WTC11 (cell line): ENCODE measurements at regions not wholly inside any gene's neighbourhood (a gene's known extent, or its start where the extent isn't known, plus 50 kb on each side); places are given as distances from the start of the nearest gene placed in this dataset.

Experiments
- ATAC-seq: fragments of 200-7000 bp; cut with Tn5 transposase; 2 replicates; pipeline ENCODE4 v1.10.0; 2021; ENCODE audit warnings: mild to moderate bottlenecking, moderate library complexity
- CTCF ChIA-PET: fragments of 300-600 bp; sonication (Branson Sonifier 250); formaldehyde crosslinking; loops from one replicate; lab custom pipeline; 2021; ENCODE audit warnings: antibody characterized with exemption; lab: Charles Lee
- POLR2A ChIA-PET: fragments of 350-600 bp; sonication (Branson Sonifier 250); formaldehyde crosslinking; loops from one replicate; lab custom pipeline; 2021; ENCODE audit warnings: antibody characterized with exemption; lab: Charles Lee
- DNase-seq: peaks from one replicate; pipeline ENCODE4 v3.0.0; 2021; ENCODE audit warnings: low spot score
- H3K27ac Mint-ChIP-seq: 2 replicates; pipeline ENCODE4 v1.8.0; 2021; ENCODE audit warnings: mixed read lengths
- H3K27me3 Mint-ChIP-seq: 2 replicates; pipeline ENCODE4 v1.8.0; 2021; ENCODE audit warnings: low read depth, mild to moderate bottlenecking, moderate library complexity, mixed read lengths
- H3K36me3 Mint-ChIP-seq: 2 replicates; pipeline ENCODE4 v1.8.0; 2021; ENCODE audit warnings: mixed read lengths
- H3K4me1 Mint-ChIP-seq: 2 replicates; pipeline ENCODE4 v1.8.0; 2022; ENCODE audit warnings: mixed read lengths
- H3K4me3 Mint-ChIP-seq: 2 replicates; pipeline ENCODE4 v1.8.0; 2021; ENCODE audit warnings: mild to moderate bottlenecking, moderate library complexity, mixed read lengths
- H3K9me3 Mint-ChIP-seq: 2 replicates; pipeline ENCODE4 v1.8.0; 2021; ENCODE audit warnings: mixed read lengths
- ATF1 ChIP-seq: sonication (generic); formaldehyde crosslinking; IDR thresholded peaks from 2 replicates; pipeline ENCODE4 v1.8.1; 2023; ENCODE audit warnings: mild to moderate bottlenecking, moderate library complexity, missing genetic modification reagents
- ELF4 ChIP-seq: sonication (generic); formaldehyde crosslinking; IDR thresholded peaks from 2 replicates; pipeline ENCODE4 v1.8.1; 2022; ENCODE audit warnings: low read depth, mild to moderate bottlenecking, moderate library complexity, missing genetic modification reagents
- EMX1 ChIP-seq: fragments of 250-450 bp; sonication (Bioruptor Pico); IDR thresholded peaks from 2 replicates; pipeline ENCODE4 v1.8.0; 2021; ENCODE audit warnings: mild to moderate bottlenecking
- ESRRA ChIP-seq: sonication (generic); formaldehyde crosslinking; IDR thresholded peaks from 2 replicates; pipeline ENCODE4 v1.8.1; 2022; ENCODE audit warnings: mild to moderate bottlenecking, missing genetic modification reagents, borderline replicate concordance
- ETV6 ChIP-seq: sonication (generic); formaldehyde crosslinking; IDR thresholded peaks from 2 replicates; pipeline ENCODE4 v1.8.1; 2022; ENCODE audit warnings: mild to moderate bottlenecking, missing genetic modification reagents
- FOXK1 ChIP-seq: sonication (generic); formaldehyde crosslinking; IDR thresholded peaks from 2 replicates; pipeline ENCODE4 v1.8.0; 2022; ENCODE audit warnings: mild to moderate bottlenecking, moderate library complexity, missing genetic modification reagents
- FOXP1 ChIP-seq: sonication (generic); formaldehyde crosslinking; IDR thresholded peaks from 2 replicates; pipeline ENCODE4 v1.8.0; 2022; ENCODE audit warnings: missing genetic modification reagents, mild to moderate bottlenecking, moderate library complexity, borderline replicate concordance
- GRHL2 ChIP-seq: fragments of 250-450 bp; sonication (Bioruptor Pico); IDR thresholded peaks from 2 replicates; pipeline ENCODE4 v1.8.0; 2022; ENCODE audit warnings: mild to moderate bottlenecking, moderate library complexity; ENCODE audit not compliant: insufficient replicate concordance, severe bottlenecking
- GTF2I ChIP-seq: fragments of 250-450 bp; sonication (Bioruptor Pico); conservative IDR thresholded peaks from 2 replicates; pipeline ENCODE4 v1.4.0; 2021; ENCODE audit warnings: mild to moderate bottlenecking
- HMGXB4 ChIP-seq: sonication (generic); formaldehyde crosslinking; IDR thresholded peaks from 2 replicates; pipeline ENCODE4 v1.8.1; 2023; ENCODE audit warnings: mild to moderate bottlenecking, moderate library complexity, missing genetic modification reagents
- IRF2 ChIP-seq: sonication (generic); formaldehyde crosslinking; IDR thresholded peaks from 2 replicates; pipeline ENCODE4 v1.8.0; 2022; ENCODE audit warnings: low read depth, missing genetic modification reagents, borderline replicate concordance
- MXD4 ChIP-seq: fragments of 250-450 bp; sonication (Bioruptor Pico); IDR thresholded peaks from 2 replicates; pipeline ENCODE4 v1.8.0; 2021; ENCODE audit warnings: mild to moderate bottlenecking, moderate library complexity, borderline replicate concordance
- NFE2L1 ChIP-seq: sonication (generic); formaldehyde crosslinking; IDR thresholded peaks from 2 replicates; pipeline ENCODE4 v1.8.1; 2023; ENCODE audit warnings: missing genetic modification reagents
- OVOL2 ChIP-seq: fragments of 250-450 bp; sonication (Bioruptor Pico); IDR thresholded peaks from 2 replicates; pipeline ENCODE4 v1.9.0; 2021; ENCODE audit warnings: mild to moderate bottlenecking, borderline replicate concordance
- PRRX2 ChIP-seq: fragments of 250-450 bp; sonication (Bioruptor Pico); IDR thresholded peaks from 2 replicates; pipeline ENCODE4 v1.8.0; 2021; ENCODE audit warnings: mild to moderate bottlenecking
- RELA ChIP-seq: sonication (generic); formaldehyde crosslinking; IDR thresholded peaks from 2 replicates; pipeline ENCODE4 v1.8.1; 2022; ENCODE audit warnings: missing genetic modification reagents, mild to moderate bottlenecking, borderline replicate concordance
- SMAD3 ChIP-seq: sonication (generic); formaldehyde crosslinking; IDR thresholded peaks from 2 replicates; pipeline ENCODE4 v1.8.0; 2022; ENCODE audit warnings: missing genetic modification reagents, mild to moderate bottlenecking, borderline replicate concordance
- SOX15 ChIP-seq: fragments of 250-450 bp; sonication (Bioruptor Pico); IDR thresholded peaks from 2 replicates; pipeline ENCODE4 v1.9.0; 2021; ENCODE audit warnings: mild to moderate bottlenecking
- SP1 ChIP-seq: sonication (generic); formaldehyde crosslinking; conservative IDR thresholded peaks from 2 replicates; pipeline ENCODE4 v1.8.1; 2022; ENCODE audit warnings: missing genetic modification reagents
- STAT6 ChIP-seq: sonication (generic); formaldehyde crosslinking; conservative IDR thresholded peaks from 2 replicates; pipeline ENCODE4 v1.8.1; 2023; ENCODE audit warnings: mild to moderate bottlenecking, low read depth, missing genetic modification reagents, moderate library complexity
- ZNF232 ChIP-seq: sonication (generic); formaldehyde crosslinking; IDR thresholded peaks from 2 replicates; pipeline ENCODE4 v1.8.0; 2022; ENCODE audit warnings: mild to moderate bottlenecking, missing genetic modification reagents
- ZNF263 ChIP-seq: sonication (generic); formaldehyde crosslinking; IDR thresholded peaks from 2 replicates; pipeline ENCODE4 v1.8.1; 2022; ENCODE audit warnings: low read depth, mild to moderate bottlenecking, moderate library complexity, missing genetic modification reagents
- ZNF281 ChIP-seq: sonication (generic); formaldehyde crosslinking; IDR thresholded peaks from 2 replicates; pipeline ENCODE4 v1.8.0; 2023; ENCODE audit warnings: mild to moderate bottlenecking, missing genetic modification reagents
- ZNF512 ChIP-seq: sonication (generic); formaldehyde crosslinking; IDR thresholded peaks from 2 replicates; pipeline ENCODE4 v1.8.1; 2022; ENCODE audit warnings: missing genetic modification reagents, borderline replicate concordance
- ZSCAN18 ChIP-seq: fragments of 250-450 bp; sonication (Bioruptor Pico); IDR thresholded peaks from 2 replicates; pipeline ENCODE4 v2.1.2; 2022; ENCODE audit warnings: mild to moderate bottlenecking, moderate library complexity

- no peak for ATAC-seq
- no peak overlapping the region for H3K27ac Mint-ChIP-seq
- no peak for DNase-seq
- H3K27me3 Mint-ChIP-seq: no peaks in the 10 kb centered on the region
- TF ChIP-seq FOXP1 (CRISPR knock-in tag) (no peak), ZSCAN18 (CRISPR knock-in tag) (no peak), ZNF263 (CRISPR knock-in tag) (no peak), GTF2I (no peak), ETV6 (no peak), FOXK1 (CRISPR knock-in tag) (no peak), PRRX2 (CRISPR knock-in tag) (no peak), HMGXB4 (CRISPR knock-in tag) (no peak), SP1 (CRISPR knock-in tag) (no peak), ZNF281 (CRISPR knock-in tag) (no peak), SMAD3 (CRISPR knock-in tag) (no peak), OVOL2 (CRISPR knock-in tag) (no peak), IRF2 (CRISPR knock-in tag) (no peak), ESRRA (no peak), GRHL2 (no peak), ZNF232 (no peak), ZNF512 (CRISPR knock-in tag) (no peak)
- H3K9me3 Mint-ChIP-seq: no peaks in the 10 kb centered on the region
- ChIA-PET POLR2A (no interaction called here), CTCF (no interaction called here)
- H3K4me3 Mint-ChIP-seq: no peak overlapping the region
- H3K4me1 Mint-ChIP-seq: peaks cover 6% of the 10 kb centered on the region
- H3K36me3 Mint-ChIP-seq: no peaks in the 10 kb centered on the region
These were observed 600.5 kb upstream of the GJE1 start for GRCh38 chr6:141532211-141532610.

GRCh38 chr6:141531040-141531439 is 601.7 kb upstream of the GJE1 start:
- CTCF ChIA-PET: no interaction called here
- POLR2A ChIA-PET: no interaction called here
- Mint-ChIP-seq H3K9me3 (no peaks in the 10 kb centered on the region), H3K27ac (no peak overlapping the region), H3K4me3 (no peak overlapping the region), H3K4me1 (peaks cover 9% of the 10 kb centered on the region), H3K36me3 (no peaks in the 10 kb centered on the region), H3K27me3 (no peaks in the 10 kb centered on the region)
- no peak for ATAC-seq
- DNase-seq: no peak
- no peak for TF ChIP-seq SOX15 (CRISPR knock-in tag)
- TF ChIP-seq STAT6 (CRISPR knock-in tag): no peak
- TF ChIP-seq ZNF281 (CRISPR knock-in tag): no peak
- no peak for TF ChIP-seq MXD4
- no peak for TF ChIP-seq SMAD3 (CRISPR knock-in tag)
- no peak for TF ChIP-seq EMX1 (CRISPR knock-in tag)
- TF ChIP-seq ELF4 (CRISPR knock-in tag): no peak
- no peak for TF ChIP-seq PRRX2 (CRISPR knock-in tag)
- TF ChIP-seq RELA: no peak
- TF ChIP-seq ATF1: no peak
- TF ChIP-seq NFE2L1 (CRISPR knock-in tag): no peak
